Lung microvascular endothelial cell (primary cell): ENCODE measurements at regions not wholly inside any gene's neighbourhood (a gene's known extent, or its start where the extent isn't known, plus 50 kb on each side); places are given as distances from the start of the nearest gene placed in this dataset.
"Not testable (repeated sequence)": the region's sequence is repeated elsewhere in the genome, so short reads cannot be mapped to it uniquely, and the experiment has no call there.

Experiments
- DNase-seq, 2 donors: peaks; one replicate each; pipeline versions ENCODE4 v3.0.0 to v3.0.0-alpha.2; 2010; ENCODE audit warnings: low read depth in 2 of 2

GRCh38 chr9:107815782-107816560, 326.4 kb upstream of the KLF4 start:
- no peak for DNase-seq

DNA sequence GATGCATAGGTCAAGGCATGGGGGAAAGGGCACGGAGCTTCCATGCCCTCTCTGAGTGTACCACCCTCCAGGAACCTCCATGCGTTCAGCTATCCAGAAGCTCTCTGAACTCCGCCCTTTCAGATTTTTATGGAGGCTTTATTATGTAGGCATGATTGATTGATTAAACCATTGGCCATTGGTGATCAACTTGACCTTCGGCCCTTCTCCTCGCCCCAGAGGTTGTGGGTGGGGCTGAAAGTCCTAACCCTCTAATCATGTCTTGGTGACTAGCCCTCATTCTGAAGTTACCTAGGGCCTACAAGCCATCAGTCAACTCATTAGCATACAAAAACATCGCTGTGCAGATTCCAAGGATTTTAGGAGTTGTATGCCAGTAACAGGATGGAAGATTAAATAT, 323.7 kb upstream of the KLF4 start:
- no peak for DNase-seq

- DNase-seq = no peak
Observed at GRCh38 chr9:107810461-107810961, 320.9 kb upstream of the KLF4 start.

DNA sequence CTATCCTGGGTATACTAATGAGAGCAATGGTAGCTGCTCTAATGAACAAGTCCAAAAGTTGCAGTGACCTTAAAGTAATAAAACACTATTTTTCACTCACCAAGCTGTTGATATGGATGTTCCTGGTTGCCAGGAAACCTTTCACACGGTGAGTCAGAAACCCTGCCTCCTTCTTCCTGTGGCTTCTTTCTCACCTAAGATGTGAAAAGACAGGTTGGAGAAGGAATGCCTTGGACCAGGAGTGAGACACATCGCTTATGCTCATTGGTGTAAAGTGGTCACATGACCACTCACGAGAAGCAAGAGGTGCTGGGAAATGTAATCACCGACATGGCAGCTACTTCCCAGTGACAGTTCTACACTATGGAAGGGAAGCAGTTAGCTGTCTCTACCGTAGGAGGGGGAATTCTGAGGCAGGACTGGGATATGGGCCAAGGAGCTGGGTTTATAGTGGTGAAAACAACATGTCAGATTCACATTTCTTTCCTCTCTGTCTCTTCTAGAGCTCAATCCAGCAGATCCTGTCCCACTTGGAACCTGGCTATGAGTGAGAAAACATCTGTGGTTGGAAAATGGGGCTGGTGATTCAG, 320.4 kb upstream of the KLF4 start:
- DNase-seq = peak; percentile 2 to 4

GRCh38 chr9:107807183-107807582, 317.6 kb upstream of the KLF4 start:
- peak in 1 of 2 donors; percentile 4 for DNase-seq

DNA sequence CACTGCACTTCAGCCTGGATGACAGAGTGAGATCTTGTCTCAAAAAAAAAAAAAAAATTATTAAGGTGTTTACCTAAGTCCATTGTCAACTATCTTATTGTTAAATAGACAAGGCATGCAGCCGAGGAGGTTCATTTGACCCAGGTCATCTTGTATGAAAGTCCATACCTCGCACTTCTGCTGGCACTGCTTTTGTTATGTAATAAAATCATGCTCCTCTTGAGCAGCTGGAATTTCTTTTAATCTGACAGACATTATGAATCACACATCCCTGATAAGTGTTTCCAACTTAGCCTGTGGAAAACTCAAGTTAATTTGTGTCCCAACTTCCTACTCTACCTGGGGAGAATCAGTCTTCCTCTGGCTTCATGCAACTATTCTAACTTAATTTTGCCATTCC, 315.6 kb upstream of the KLF4 start:
- DNase-seq = no peak

DNA sequence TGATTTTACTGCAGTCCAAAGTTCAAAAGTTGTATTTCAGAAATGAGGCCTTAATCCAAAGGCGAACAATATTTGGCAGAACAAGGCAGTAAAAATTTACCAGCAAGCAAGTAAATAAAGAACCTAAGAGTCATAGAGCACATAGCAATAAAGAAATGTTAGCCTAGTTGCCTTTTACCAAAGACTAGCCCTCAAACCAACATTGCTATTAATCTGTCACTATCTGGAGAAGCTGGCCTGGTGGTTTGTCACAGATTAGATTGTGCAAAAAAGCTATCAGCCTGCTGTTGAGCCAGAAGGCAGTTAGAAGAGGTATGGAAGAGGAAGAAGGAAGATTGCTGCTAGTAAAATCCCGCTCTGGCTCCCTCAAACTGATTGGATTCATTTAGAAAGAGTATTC, 304.7 kb upstream of the KLF4 start:
- no peak for DNase-seq

GRCh38 chr9:107793541-107793940, 304.0 kb upstream of the KLF4 start:
- DNase-seq = no peak

- DNase-seq = no peak
Observed at GRCh38 chr9:107792596-107792995, 303.0 kb upstream of the KLF4 start.

DNA sequence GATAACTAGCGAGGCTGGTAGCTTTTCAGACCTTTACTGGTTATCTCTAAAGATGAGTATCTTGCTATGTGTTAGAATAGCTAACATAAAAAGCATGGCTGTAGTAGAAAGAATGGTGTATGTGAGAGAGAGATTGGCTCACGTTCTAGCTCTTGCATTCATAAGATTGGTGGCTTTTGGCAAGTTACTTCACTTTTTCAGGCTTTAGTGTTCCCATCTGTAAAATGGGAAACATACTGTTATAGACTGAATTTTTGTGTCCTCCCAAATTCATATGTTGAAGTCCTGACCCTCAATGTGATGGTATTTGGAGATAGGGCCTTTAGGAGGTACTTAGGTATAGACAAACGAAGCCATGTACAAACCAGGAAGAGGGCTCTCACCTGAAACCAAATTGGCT, 302.4 kb upstream of the KLF4 start:
- DNase-seq = no peak

DNA sequence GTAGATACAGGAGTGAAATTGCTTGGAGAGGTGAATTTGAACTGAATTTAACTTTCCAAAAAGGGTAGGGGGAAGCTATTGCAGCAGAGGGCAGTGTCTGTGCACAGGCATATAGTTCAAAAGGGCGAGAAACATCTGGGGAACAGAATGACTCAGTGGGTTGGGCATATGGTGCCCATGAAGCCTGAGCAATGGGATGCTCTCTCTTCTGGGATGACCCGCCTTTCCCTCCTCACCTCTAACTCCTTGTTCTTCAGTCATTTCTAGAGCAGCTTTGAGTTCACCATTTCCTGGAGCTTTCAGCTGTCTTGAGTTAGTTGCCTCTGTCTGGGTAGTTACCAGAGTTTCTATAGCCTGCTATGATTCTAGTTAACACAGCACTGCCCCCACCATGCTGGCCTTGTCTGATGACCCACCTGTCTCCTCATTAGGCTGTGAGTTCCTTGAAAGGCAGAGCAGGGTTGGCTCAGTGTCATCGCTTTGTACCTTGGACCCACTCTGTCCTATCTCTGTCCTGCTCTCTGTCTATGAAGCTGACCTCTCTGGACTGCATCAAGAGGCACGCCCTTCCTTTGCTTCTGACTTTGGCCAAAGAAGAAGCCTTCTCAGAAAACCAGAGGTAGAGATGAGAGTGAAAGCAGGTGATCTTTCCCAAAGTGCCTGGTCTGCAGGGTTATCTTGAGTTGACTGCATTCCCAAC, 299.6 kb upstream of the KLF4 start:
- no peak for DNase-seq

- DNase-seq = no peak
Observed at GRCh38 chr9:107786561-107786960, 297.0 kb upstream of the KLF4 start.

- DNase-seq = peak; percentile 26 to 34
Observed at GRCh38 chr9:107784235-107784958, 294.8 kb upstream of the KLF4 start.

- no peak for DNase-seq
Observed at GRCh38 chr9:107782789-107783188, 293.2 kb upstream of the KLF4 start.

DNA sequence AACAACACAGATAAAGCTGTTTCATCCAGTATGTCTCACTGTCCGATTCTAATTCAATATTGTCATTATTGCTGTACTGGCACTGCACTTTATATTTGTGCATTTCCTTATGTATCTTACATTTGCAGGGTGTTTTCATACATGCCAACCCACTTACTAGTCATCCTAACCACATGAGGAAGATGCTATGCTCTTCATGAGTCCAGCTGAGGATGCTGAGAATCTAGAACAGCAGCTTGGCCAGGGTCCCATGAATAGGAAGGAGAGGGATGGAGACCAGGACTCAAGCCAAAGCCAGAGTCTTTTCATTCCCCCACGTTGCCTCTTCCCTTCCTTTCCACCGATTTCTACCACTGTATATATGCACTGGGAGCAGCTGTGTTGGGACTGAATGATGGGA, 292.8 kb upstream of the KLF4 start:
- DNase-seq = no peak

DNA sequence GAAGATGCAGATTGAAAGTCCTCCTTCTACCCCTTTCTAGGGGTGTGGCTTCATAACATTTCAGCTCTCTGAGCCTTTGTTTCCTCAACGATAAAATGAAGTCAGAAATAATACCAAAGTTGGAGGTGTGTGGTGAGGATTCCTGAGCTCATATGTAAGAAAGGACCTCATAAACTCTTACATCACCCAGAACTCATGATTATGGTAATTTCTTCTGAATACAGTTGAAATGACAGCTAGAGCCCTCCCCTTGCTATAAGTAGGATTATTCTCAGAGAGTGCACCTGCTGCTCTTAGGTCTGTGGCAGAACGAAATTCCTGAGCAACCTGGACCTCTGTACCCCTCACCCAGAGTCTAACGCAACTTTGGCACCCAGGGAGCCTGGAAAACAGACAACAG, 291.4 kb upstream of the KLF4 start:
- no peak for DNase-seq

DNA sequence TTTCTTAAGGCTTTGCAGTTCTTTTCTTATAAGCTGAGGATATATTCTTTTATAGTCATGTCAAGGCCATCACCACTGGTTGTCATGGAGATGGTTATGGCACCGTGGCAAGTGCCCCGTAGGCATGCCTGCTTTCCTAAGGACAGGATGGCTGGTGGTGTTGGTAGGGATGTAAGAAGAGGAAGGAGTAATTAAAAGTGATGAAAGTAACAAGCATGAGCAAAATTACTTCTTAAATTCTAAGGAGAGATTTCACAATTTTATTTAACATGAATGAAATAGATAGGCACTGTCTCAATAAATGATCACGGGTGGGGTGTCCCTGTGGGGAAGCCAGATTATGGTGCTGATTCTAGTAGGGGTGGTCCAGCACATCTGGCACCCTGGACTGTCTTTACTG, 290.2 kb upstream of the KLF4 start:
- no peak for DNase-seq

DNA sequence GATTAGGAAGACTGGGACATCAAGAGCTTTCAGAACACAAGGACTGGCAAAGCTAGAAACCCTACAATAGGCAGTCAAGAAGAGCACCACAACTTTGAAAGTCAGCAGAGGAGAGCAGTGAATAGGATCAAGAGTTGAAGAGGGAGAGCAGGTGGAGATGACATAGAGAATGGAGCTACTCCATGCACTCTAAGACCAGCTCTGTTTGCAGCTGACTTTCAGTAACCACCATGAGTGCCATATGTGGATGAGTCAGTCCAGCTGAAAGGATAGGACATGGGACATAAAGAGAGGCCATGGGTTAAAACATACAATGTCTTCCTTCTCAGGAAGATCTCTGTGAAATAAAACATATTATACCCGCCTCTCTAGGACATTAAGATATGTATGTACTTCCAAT, 289.1 kb upstream of the KLF4 start:
- no peak for DNase-seq

DNA sequence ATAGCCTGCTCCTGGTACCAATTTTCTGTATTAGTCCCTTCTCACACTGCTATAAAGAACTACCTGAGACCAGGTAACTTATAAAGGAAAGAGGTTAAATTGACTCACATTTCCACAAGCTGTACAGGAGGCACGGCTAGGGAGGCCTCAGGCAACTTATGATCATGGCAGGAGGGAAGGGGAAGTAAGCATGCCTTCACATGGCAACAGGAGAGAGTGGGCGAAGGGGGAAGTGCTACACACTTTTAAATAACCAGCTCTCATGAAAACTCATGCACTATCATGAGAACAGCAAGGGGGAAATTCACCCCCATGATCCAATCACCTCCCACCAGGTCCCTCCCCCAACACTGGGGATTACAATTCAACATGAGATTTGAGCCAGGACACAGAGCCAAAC, 284.5 kb upstream of the KLF4 start:
- DNase-seq = not testable (repeated sequence)

- DNase-seq = no peak
Observed at GRCh38 chr9:107772988-107773387, 283.4 kb upstream of the KLF4 start.

GRCh38 chr9:107770716-107771115, 281.1 kb upstream of the KLF4 start:
- no peak for DNase-seq

DNA sequence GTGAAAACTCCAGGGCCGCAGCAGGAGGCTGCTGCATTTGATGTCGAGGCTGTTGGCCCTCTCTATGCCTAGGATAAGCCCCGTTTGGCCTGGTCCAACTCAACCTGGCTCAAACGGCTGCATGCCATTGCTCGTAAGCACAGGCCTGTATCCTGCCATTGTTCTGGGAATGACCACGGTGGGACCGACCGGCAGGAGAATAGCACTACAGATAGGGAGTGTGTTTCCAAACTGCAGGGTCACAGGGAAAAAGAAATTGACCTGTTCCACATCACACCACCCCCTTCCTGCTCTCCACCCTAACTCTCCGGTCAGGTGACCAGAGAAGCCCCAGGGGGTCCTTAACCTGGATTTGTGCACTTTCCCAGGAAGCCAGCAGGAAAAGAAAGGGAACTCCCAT, 278.7 kb upstream of the KLF4 start:
- DNase-seq = peak; percentile 53 to 97
